SKM-1 (cell line): ENCODE measurements at regions not wholly inside any gene's neighbourhood (a gene's known extent, or its start where the extent isn't known, plus 50 kb on each side); places are given as distances from the start of the nearest gene placed in this dataset.

Source experiments
- DNase-seq: peaks from one replicate; lab custom pipeline; 2025; ENCODE audit not compliant: unreplicated experiment; lab: John Stamatoyannopoulos, UW

GRCh38 chr13:44171156-44171555, 202.5 kb upstream of the SERP2 start:
- DNase-seq = no peak

GRCh38 chr13:44171861-44172260, 201.8 kb upstream of the SERP2 start:
- no peak for DNase-seq

- no peak for DNase-seq
These were observed 201.3 kb upstream of the SERP2 start for GRCh38 chr13:44172281-44172810.

GRCh38 chr13:44174769-44175425, 198.7 kb upstream of the SERP2 start:
- no peak for DNase-seq

- DNase-seq = no peak
These were observed 197.5 kb upstream of the SERP2 start for GRCh38 chr13:44176173-44176572.

GRCh38 chr13:44180876-44181536, 192.6 kb upstream of the SERP2 start:
- no peak for DNase-seq

GRCh38 chr13:44181931-44182330, 191.7 kb upstream of the SERP2 start:
- DNase-seq = no peak

GRCh38 chr13:44184740-44185139, 188.9 kb upstream of the SERP2 start:
- no peak for DNase-seq

GRCh38 chr13:44188257-44188656, 185.4 kb upstream of the SERP2 start:
- DNase-seq = no peak

GRCh38 chr13:44189085-44189484, 184.5 kb upstream of the SERP2 start:
- no peak for DNase-seq

GRCh38 chr13:44191103-44191502, 182.5 kb upstream of the SERP2 start:
- no peak for DNase-seq

- peak; percentile 58 for DNase-seq
These were observed 182.0 kb upstream of the SERP2 start for GRCh38 chr13:44191504-44192171.

GRCh38 chr13:44193731-44194130, 179.9 kb upstream of the SERP2 start:
- DNase-seq = no peak

GRCh38 chr13:44195245-44195644, 178.4 kb upstream of the SERP2 start:
- no peak for DNase-seq

- DNase-seq = no peak
These were observed 177.3 kb upstream of the SERP2 start for GRCh38 chr13:44196196-44196751.

GRCh38 chr13:44197791-44198770, 175.5 kb upstream of the SERP2 start:
- no peak for DNase-seq

- no peak for DNase-seq
These were observed 174.8 kb upstream of the SERP2 start for GRCh38 chr13:44198826-44199225.

GRCh38 chr13:44199627-44200207, 173.9 kb upstream of the SERP2 start:
- DNase-seq = no peak

- DNase-seq = peak; percentile 2
These were observed 167.2 kb upstream of the SERP2 start for GRCh38 chr13:44206434-44206833.

GRCh38 chr13:44207476-44207875, 166.1 kb upstream of the SERP2 start:
- DNase-seq = no peak
